HK-2 (cell line): ENCODE measurements at regions not wholly inside any gene's neighbourhood (a gene's known extent, or its start where the extent isn't known, plus 50 kb on each side); places are given as distances from the start of the nearest gene placed in this dataset.
"Not testable (repeated sequence)": the region's sequence is repeated elsewhere in the genome, so short reads cannot be mapped to it uniquely, and the experiment has no call there.

ENCODE experiments used
- DNase-seq: peaks from one replicate; pipeline ENCODE4 v3.0.0-alpha.2; 2018; ENCODE audit not compliant: unreplicated experiment

- DNase-seq: no peak
These were observed 321.7 kb downstream of the TXNL1 start for GRCh38 chr18:56316727-56317126.

GRCh38 chr18:56315363-56315762 is 323.0 kb downstream of the TXNL1 start:
- no peak for DNase-seq

DNA sequence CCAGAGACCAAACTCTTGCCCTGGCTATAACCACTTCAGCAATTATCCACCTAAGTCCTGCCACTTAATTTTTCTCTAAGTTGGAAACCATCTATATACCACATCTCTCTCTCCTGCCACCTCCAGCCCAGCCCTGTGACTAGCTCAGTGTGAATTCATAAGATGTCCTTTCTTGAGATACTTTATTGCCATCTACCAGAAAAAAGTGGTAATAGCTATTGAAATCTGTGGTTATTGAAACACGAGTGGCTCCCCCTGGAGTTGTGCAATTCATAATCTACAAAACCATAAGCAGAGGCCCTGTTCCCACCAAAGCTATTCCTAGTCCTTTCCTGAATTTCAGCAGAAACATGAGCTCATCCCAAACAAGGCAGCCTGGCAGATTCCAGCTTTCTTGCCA is 324.0 kb downstream of the TXNL1 start:
- no peak for DNase-seq

GRCh38 chr18:56312551-56313335 is 325.6 kb downstream of the TXNL1 start:
- DNase-seq: no peak

GRCh38 chr18:56309104-56309503 is 329.3 kb downstream of the TXNL1 start:
- no peak for DNase-seq

GRCh38 chr18:56307354-56308170 is 330.8 kb downstream of the TXNL1 start:
- DNase-seq: no peak

DNA sequence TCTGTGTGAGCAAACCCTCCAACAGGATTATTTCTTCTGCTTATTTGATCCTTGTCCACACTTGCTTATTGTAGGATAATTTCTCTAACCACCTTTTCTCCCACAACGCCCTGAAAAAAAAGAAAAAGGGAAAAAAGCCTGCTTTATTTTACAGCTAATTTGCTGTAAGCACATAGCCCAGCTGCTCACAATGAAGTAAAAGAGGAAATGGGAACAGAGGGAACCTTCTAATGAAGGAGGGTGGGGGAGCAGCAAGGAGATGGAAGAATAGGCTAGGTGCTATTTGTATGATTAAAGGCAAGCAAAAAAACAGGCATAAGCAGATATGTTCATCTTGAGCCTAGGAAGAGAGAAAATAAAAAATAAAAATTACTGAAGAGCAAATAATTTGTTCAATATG is 331.6 kb downstream of the TXNL1 start:
- DNase-seq: no peak

DNA sequence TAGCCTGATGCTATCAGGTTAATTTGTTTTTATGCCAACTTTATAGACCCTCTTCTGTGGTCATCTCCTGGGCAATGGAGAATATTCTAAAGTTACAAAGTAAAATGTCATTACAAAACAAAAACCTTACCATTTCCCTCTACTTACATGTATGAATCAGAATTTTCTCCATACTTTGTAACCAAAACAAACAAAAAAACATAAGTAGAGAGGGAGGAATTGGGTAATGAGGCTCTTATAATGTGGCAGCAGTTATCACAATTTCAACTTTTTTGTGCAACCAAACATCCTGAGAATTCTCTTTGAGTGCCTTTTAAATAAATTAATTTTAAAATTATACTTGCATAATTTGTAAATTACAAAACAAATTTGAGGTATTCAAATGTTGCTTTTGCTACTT is 332.8 kb downstream of the TXNL1 start:
- no peak for DNase-seq

DNA sequence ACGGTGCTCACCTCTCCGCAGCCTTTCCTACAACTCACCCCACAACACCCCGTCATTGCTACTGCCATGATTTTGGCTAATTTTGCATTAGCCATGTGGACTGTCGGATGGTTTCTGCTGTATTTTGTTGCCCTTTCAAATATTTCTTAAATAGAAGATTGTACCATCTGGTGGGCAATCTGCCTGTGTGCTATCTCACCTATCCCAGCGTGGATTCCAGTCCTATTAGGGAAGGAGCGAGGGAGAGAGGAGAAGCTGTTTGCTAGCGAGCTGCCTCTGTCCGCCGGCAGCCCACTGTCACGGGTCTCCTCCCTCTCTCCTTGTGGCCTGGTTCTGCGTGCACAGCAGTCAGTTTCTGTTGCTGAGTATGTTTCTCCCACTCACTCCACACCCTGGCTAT is 336.2 kb downstream of the TXNL1 start:
- no peak for DNase-seq

DNA sequence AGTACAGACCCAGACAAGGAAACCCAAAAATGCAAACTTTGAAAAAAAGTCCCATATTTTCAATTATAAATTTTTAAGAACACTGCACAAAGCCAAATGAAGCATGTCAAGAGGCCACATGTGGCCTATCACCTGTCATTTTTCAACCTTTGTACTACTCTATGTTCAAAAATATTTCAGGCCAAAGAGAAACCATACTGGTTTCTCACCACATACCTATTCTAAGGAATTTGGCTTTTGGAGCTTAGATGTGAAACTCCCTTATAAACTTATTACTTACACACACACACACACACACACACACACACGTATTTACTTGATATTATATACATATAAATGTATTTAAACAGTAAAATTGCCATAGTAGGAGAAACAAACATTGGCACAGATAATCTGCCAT is 338.7 kb downstream of the TXNL1 start:
- no peak for DNase-seq

GRCh38 chr18:56298935-56299334 is 339.5 kb downstream of the TXNL1 start:
- no peak for DNase-seq

DNA sequence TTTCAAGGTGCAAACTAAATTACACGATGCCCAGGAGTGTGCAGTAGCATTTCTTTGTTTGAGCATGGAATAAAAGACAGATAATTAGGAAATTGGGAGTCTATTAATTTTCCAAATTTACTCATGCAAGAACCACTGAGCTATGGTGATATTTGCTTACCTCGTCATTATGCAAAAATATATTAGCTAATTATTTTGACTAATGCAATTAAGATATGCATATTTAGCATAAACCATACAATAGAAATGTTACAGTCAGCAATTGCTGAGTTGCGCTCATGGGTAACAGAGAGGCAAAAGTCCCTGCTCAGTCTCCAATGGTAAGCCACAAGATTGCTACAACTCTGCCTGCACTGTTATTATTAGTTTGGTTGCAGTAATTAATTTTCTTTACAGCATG is 342.0 kb downstream of the TXNL1 start:
- no peak for DNase-seq

DNA sequence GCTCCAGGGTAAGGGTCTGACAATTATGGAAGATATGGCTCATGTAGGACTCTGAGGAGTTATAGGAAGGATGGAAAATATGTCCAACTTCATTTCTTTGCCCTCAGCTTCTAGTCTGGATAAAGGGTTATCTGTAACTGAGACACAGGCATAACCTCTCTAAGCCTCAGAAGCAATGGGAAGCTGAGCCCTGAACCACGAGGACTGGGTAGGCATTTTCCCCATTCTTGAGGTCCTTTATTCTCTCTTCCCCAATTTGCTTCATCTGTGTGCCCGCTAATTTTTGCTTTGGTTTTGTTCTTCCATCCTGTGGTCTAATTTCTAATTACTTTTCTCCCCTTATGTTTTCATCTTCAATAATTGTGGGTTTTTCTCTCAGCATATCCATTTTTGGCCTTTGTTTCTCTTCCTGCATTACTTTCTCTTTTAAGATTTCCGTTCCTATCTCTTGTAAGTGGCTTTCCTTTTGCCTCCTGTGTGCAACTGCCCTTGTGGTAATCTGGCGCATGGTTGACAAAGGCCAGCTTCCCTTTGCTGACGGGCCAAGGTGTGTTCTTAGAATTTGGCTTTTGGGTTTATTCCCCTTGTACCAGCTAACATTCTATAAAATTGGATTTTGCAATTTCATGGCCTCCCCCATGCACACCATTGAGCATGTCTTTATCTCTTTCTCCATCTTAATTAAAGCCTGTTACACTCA is 343.8 kb downstream of the TXNL1 start:
- DNase-seq: no peak

GRCh38 chr18:56291294-56291693 is 347.1 kb downstream of the TXNL1 start:
- DNase-seq: no peak

DNA sequence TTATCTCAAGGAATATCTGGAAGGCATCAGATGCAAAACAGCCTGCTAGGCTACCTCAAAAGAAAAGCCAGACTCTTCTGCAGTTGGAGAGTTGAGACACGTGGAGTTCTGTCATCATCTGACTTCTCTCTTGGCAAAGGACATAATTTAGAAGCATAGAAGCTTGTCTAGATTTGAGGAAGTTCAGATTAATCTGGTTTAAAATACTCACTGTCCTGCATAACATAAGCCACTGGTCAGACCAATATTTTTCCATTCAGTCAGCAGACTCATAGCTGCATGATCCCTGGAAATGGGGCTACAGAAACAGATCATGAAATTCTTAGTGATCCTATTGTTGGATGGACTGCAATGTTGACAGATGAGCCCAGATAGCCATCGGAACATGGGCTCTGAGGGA is 349.0 kb downstream of the TXNL1 start:
- DNase-seq: no peak

DNA sequence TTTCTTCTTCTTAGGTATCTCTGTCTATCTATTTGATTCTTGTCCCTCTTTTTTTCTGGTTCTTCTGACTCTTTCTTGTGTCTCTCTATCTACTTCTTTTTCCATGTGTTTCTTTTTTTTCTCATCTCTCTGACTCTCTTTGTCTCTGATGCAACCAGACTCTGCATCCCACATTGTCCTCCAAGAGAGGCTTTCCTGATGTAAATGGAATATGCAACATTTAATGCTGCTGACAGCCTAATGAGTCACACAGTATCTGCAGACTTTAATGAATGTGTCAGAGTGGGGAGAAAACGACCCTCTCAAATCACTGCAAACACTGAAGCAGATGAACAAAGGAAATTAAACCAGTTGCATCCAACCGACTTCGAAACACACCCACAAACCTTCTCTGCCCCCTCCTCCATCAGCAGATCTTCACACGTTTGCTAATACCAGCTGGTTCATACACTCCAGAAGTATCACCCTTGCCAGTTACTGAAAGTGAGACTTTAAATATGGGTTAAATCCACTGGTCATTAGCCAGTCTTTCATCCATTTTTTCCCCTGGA is 351.5 kb downstream of the TXNL1 start:
- DNase-seq: no peak

DNA sequence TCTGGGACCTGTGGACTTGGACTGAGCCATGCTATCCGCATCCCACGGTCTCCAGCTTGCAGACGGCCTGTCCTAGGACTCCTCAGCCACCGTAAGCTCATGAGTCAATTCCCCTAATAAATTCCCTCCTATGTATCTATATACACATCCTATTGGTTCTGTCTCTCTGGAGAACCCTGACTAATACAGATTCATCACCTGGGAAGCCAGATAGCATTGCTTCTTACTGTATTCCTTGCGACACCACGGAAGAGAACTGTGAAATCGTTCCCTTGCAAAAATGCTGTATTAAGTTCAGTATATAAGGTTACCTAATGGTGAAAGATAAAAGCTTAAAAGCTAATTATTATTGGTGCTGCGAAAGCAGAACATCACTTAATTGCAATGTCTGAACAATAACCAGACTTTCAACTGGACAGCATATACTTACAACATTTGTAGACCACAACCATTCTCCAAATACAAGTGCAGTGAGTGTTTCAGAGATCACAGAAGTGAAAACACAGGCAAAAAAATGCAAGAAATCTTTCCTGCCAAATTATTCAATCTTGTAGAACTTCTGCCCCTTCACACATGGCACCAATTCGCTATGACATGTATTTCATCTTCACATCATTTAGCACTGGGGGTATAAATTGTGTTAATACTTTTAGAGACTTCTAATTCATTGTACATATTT is 352.9 kb downstream of the TXNL1 start:
- no peak for DNase-seq

- DNase-seq: no peak
These were observed 354.1 kb downstream of the TXNL1 start for GRCh38 chr18:56284319-56284718.

DNA sequence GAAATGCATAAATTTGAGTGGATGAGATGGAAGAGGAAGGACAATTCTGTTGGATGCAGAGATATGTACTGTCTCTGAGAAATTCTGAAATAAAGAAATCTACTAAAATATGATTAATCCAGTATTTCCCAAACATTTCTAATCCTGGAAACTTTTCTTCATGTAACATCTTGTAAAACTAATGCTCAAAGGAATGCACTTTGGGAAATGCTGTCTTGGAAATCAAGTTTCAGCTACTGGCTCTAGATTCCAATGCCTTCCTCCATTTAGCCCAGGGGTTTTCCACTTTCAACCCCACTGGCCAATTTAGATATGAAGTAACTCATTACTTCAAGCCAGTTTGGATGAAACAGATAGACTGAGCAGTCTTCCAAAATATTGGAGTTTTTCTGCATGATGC is 355.1 kb downstream of the TXNL1 start:
- DNase-seq: no peak

DNA sequence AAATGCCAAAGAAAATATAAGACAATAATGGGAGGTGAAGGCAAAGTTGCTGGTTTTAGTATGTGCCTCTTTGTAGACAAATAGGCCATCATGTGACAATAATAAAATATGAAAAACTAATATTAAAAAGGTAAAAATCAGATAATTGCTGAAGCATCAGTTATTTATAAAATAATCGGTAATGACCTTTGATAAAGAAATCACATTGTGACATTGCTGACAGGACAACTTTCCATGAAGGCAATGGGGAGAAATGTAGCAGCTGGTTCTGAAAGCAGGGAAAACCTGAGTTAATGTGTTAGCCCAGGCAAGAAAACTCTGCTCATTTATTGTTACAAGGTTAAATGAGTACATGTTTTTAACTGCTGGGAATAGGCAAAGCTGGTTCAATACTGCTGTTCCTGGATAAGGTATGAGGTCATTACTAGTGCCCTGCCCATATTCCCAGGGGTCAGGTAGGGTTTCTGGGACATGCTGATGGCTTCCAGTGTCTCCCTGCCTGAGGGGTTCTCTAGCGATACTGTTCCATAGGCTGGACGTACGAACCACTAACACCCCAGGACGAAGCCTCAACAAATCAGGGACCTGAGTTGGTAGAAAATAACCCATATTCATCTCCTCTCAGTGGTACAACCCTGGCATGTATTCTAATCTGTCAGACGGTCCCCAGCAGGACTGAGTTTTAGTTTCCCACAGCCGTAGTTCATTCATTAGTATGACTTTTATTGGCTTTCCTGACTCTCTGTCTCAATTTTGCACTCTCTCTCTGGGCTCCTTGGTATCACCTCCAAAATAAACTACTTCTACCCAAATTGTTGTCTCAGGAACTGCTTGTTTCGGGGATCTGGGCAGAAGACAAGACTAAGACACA is 355.9 kb downstream of the TXNL1 start:
- no peak for DNase-seq

DNA sequence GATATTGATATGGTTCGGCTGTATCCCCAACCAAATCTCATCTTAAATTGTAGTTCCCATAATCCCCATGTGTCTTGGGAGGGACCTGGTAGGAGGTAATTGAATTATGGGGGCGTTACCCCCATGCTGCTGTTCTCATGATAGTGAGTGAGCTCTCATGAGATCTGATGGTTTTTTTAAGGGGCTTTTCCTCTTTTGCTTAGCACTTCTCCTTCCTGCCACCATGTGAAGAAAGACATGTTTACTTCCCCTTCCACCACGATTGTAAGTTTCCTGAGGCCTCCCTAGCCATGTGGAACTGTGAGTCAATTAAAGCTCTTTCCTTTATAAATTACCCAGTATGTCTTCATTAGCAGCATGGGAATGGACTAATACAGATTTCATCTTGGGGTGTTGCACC is 358.6 kb downstream of the TXNL1 start:
- DNase-seq: not testable (repeated sequence)
